GM23248 (cell line): ENCODE measurements at regions not wholly inside any gene's neighbourhood (a gene's known extent, or its start where the extent isn't known, plus 50 kb on each side); places are given as distances from the start of the nearest gene placed in this dataset.

Experiments used
- DNase-seq: peaks from one replicate; pipeline ENCODE4 v3.0.0-alpha.2; 2015
- H2AFZ ChIP-seq: fragments of 200-600 bp; sonication (generic); 2 replicates; pipeline ENCODE4 v1.6.1; 2016; ENCODE audit warnings: antibody characterized with exemption
- H3F3A ChIP-seq: fragments of 200-600 bp; sonication (generic); 2 replicates; pipeline ENCODE4 v1.6.1; 2016; ENCODE audit warnings: mild to moderate bottlenecking, antibody characterized with exemption, mixed run types; ENCODE audit not compliant: insufficient read depth
- H3K27ac ChIP-seq: fragments of 200-600 bp; sonication (generic); 2 replicates; pipeline ENCODE4 v1.5.1; 2016; ENCODE audit warnings: mild to moderate bottlenecking
- H3K27me3 ChIP-seq: fragments of 200-600 bp; sonication (generic); replicated peaks from 2 replicates; pipeline ENCODE4 v1.6.1; 2016; ENCODE audit warnings: mild to moderate bottlenecking; ENCODE audit not compliant: insufficient read depth
- H3K36me3 ChIP-seq: fragments of 200-600 bp; sonication (generic); 2 replicates; pipeline ENCODE4 v1.6.1; 2016; ENCODE audit warnings: low read depth, mild to moderate bottlenecking
- H3K4me1 ChIP-seq: fragments of 200-600 bp; sonication (generic); 2 replicates; pipeline ENCODE4 v1.6.1; 2016; ENCODE audit warnings: mild to moderate bottlenecking; ENCODE audit not compliant: insufficient read depth
- H3K4me2 ChIP-seq: fragments of 200-600 bp; sonication (generic); one replicate; pipeline ENCODE4 v1.6.1; 2016; ENCODE audit warnings: mild to moderate bottlenecking; ENCODE audit not compliant: unreplicated experiment
- H3K4me3 ChIP-seq: fragments of 200-600 bp; sonication (generic); 2 replicates; pipeline ENCODE4 v1.5.1; 2016; ENCODE audit warnings: mild to moderate bottlenecking
- H3K79me2 ChIP-seq: fragments of 200-600 bp; sonication (generic); 2 replicates; pipeline ENCODE4 v1.6.1; 2016; ENCODE audit warnings: mild to moderate bottlenecking; ENCODE audit not compliant: insufficient read depth
- H3K9ac ChIP-seq: fragments of 200-600 bp; sonication (generic); 2 replicates; pipeline ENCODE4 v1.6.1; 2016; ENCODE audit warnings: mild to moderate bottlenecking
- H3K9me2 ChIP-seq: fragments of 200-600 bp; sonication (generic); 2 replicates; pipeline ENCODE4 v1.6.1; 2016; ENCODE audit warnings: mixed run types, mild to moderate bottlenecking, moderate library complexity; ENCODE audit not compliant: insufficient read depth
- H3K9me3 ChIP-seq: fragments of 200-600 bp; sonication (generic); one replicate; pipeline ENCODE4 v1.6.1; 2017; ENCODE audit warnings: low read depth
- H4K20me1 ChIP-seq: fragments of 200-600 bp; sonication (generic); 2 replicates; pipeline ENCODE4 v1.6.0; 2016; ENCODE audit not compliant: insufficient read depth
- EZH2 ChIP-seq: fragments of 200-600 bp; sonication (generic); IDR thresholded peaks from 2 replicates; pipeline ENCODE4 v1.6.1; 2018; ENCODE audit warnings: antibody characterized with exemption, mild to moderate bottlenecking; ENCODE audit not compliant: insufficient read depth, poor library complexity, severe bottlenecking
- EZH2phosphoT487 ChIP-seq: fragments of 200-600 bp; sonication (generic); IDR thresholded peaks from 2 replicates; pipeline ENCODE4 v1.6.1; 2018; ENCODE audit warnings: antibody characterized with exemption, moderate library complexity, mild to moderate bottlenecking, low read depth; ENCODE audit not compliant: insufficient read depth
- WGBS, 2 experiments: methylation state at CpG; one replicate each; pipeline ENCODE4 v1.1.6; 2015 to 2017; ENCODE audit warnings: low lambda C conversion rate in 2 of 2, low coverage in 1 of 2; ENCODE audit errors: missing lambda C conversion rate in 2 of 2; 5-methylcytosine and 5-hydroxymethylcytosine counted together
- in situ Hi-C: fragments of 300-500 bp; cut with MboI; formaldehyde crosslinking; loops from 2 replicates; pipeline ENCODE4 v1.15.0; 2020

- peaks cover 22% of the 10 kb centered on the region; the same call in 1 of the 2 replicates for H3F3A ChIP-seq
- H3K4me1 ChIP-seq: 0 out of 2 replicates have a peak, but pooled peaks cover 4% of the 10 kb centered on the region
- in situ Hi-C loops: no loop called here
- H3K27me3 ChIP-seq: peaks cover 52% of the 10 kb centered on the region
- no peak for TF ChIP-seq EZH2phosphoT487
- H3K4me3 ChIP-seq: no peak overlapping the region
- no peak for DNase-seq
- H2AFZ ChIP-seq: no peak overlapping the region
- WGBS, 2 experiments: 10 to 16% methylated on average over 2 of the region's 2 CpGs
- H3K9me3 ChIP-seq: no peaks in the 10 kb centered on the region
- H3K9ac ChIP-seq: no peak overlapping the region
- H4K20me1 ChIP-seq: no peaks in the 10 kb centered on the region
- H3K4me2 ChIP-seq: no peak overlapping the region
- H3K27ac ChIP-seq: no peak overlapping the region
- H3K9me2 ChIP-seq: no peaks in the 10 kb centered on the region
- no peaks in the 10 kb centered on the region for H3K79me2 ChIP-seq
- no peaks in the 10 kb centered on the region for H3K36me3 ChIP-seq
These were observed 115.1 kb upstream of the ST6GAL2 start for GRCh38 chr2:107001062-107001461.

GRCh38 chr2:107001551-107001950, 115.6 kb upstream of the ST6GAL2 start:
- 0 out of 2 replicates have a peak, but pooled peaks cover 4% of the 10 kb centered on the region for H3K4me1 ChIP-seq
- H3K27me3 ChIP-seq: peaks cover 47% of the 10 kb centered on the region
- H3K9me2 ChIP-seq: no peaks in the 10 kb centered on the region
- DNase-seq: no peak
- no peak overlapping the region for H3K4me3 ChIP-seq
- H4K20me1 ChIP-seq: no peaks in the 10 kb centered on the region
- H3F3A ChIP-seq: peaks cover 22% of the 10 kb centered on the region; the same call in 1 of the 2 replicates
- WGBS, 2 experiments: 24 to 32% methylated on average over 5 of the region's 5 CpGs
- in situ Hi-C loops: no loop called here
- no peaks in the 10 kb centered on the region for H3K36me3 ChIP-seq
- H3K9me3 ChIP-seq: no peaks in the 10 kb centered on the region
- no peak overlapping the region for H3K4me2 ChIP-seq
- no peak overlapping the region for H3K27ac ChIP-seq
- no peaks in the 10 kb centered on the region for H3K79me2 ChIP-seq
- no peak overlapping the region for H3K9ac ChIP-seq
- TF ChIP-seq EZH2phosphoT487 (no peak), EZH2 (no peak)
- no peak overlapping the region for H2AFZ ChIP-seq

GRCh38 chr2:107001964-107002696, 116.2 kb upstream of the ST6GAL2 start:
- H3K4me2 ChIP-seq: no peak overlapping the region
- in situ Hi-C loops: no loop called here
- H3K9me2 ChIP-seq: no peaks in the 10 kb centered on the region
- H3K9me3 ChIP-seq: no peaks in the 10 kb centered on the region
- peak; percentile 53 for DNase-seq
- H3F3A ChIP-seq: peaks cover 22% of the 10 kb centered on the region; the same call in 1 of the 2 replicates
- H3K4me1 ChIP-seq: 0 out of 2 replicates have a peak, but pooled peaks cover 4% of the 10 kb centered on the region
- WGBS, 2 experiments: 22 to 24% methylated on average over 4 of the region's 4 CpGs
- H3K79me2 ChIP-seq: no peaks in the 10 kb centered on the region
- no peaks in the 10 kb centered on the region for H3K36me3 ChIP-seq
- no peak overlapping the region for H3K4me3 ChIP-seq
- no peak overlapping the region for H2AFZ ChIP-seq
- H4K20me1 ChIP-seq: no peaks in the 10 kb centered on the region
- no peak for TF ChIP-seq EZH2
- TF ChIP-seq EZH2phosphoT487: no peak
- H3K27me3 ChIP-seq: peaks cover 41% of the 10 kb centered on the region
- no peak overlapping the region for H3K9ac ChIP-seq
- no peak overlapping the region for H3K27ac ChIP-seq

- Histone ChIP-seq H3K4me2 (no peak overlapping the region), H3K27ac (no peak overlapping the region), H3K9ac (no peak overlapping the region)
These were observed 116.8 kb upstream of the ST6GAL2 start for GRCh38 chr2:107002735-107003134.

More at GRCh38 chr2:107002735-107003134, 116.8 kb upstream of the ST6GAL2 start:
- H3K4me1 ChIP-seq: 0 out of 2 replicates have a peak, but pooled peaks cover 4% of the 10 kb centered on the region
- 46 to 67% methylated on average over 1 of the region's 1 CpG for WGBS, 2 experiments
- H3K36me3 ChIP-seq: no peaks in the 10 kb centered on the region
- peaks cover 22% of the 10 kb centered on the region; the same call in 1 of the 2 replicates for H3F3A ChIP-seq
- TF ChIP-seq EZH2phosphoT487 (no peak), EZH2 (no peak)
- no peak overlapping the region for H2AFZ ChIP-seq
- in situ Hi-C loops: no loop called here
- peaks cover 35% of the 10 kb centered on the region for H3K27me3 ChIP-seq
- H3K9me3 ChIP-seq: no peaks in the 10 kb centered on the region
- H3K9me2 ChIP-seq: no peaks in the 10 kb centered on the region
- H4K20me1 ChIP-seq: no peaks in the 10 kb centered on the region
- no peak overlapping the region for H3K4me3 ChIP-seq
- no peak for DNase-seq
- no peaks in the 10 kb centered on the region for H3K79me2 ChIP-seq
